ENCODE measurements at regions not wholly inside any gene's neighbourhood (a gene's known extent, or its start where the extent isn't known, plus 50 kb on each side); places are given as distances from the start of the nearest gene placed in this dataset.

- no peak overlapping the region for H3K4me3 Mint-ChIP-seq
- DNase-seq (no peak), ATAC-seq (replicated peaks in 1 of 4) (no peak)
- no peak overlapping the region for H3K27ac ChIP-seq (ENCODE audit: low read length)
- H3K36me3 Mint-ChIP-seq, result no peaks in the 10 kb centered on the region
- no peaks in the 10 kb centered on the region for H3K36me3 ChIP-seq (ENCODE audit: control insufficient read depth in 2 of 2, extremely low read depth in 1 of 2, insufficient read depth in 1 of 2, low read length in 1 of 2)
- H3K4me3 ChIP-seq (ENCODE audit: control insufficient read depth in 1 of 2, extremely low read depth in 1 of 2, low read length in 1 of 2), result no peak overlapping the region
- peaks cover 0 to 8% of the 10 kb centered on the region in 2 experiments for H3K27me3 ChIP-seq (replicated peaks in 1 of 2; ENCODE audit: control insufficient read depth in 2 of 2, extremely low read depth in 1 of 2, insufficient read depth in 2 of 2, low read length in 1 of 2)
- no peaks in the 10 kb centered on the region for H3K9me3 ChIP-seq
- 87% methylated on average over 7 of the region's 9 CpGs for WGBS (ENCODE audit: insufficient coverage)
- no peaks in the 10 kb centered on the region for H3K27me3 Mint-ChIP-seq
- H3K9me3 Mint-ChIP-seq, result peaks cover 0 to 4% (median 3%) of the 10 kb centered on the region in 3 donors
- H3K27ac Mint-ChIP-seq, result no peak overlapping the region
- POLR2A ChIA-PET, result no interaction called here
- no peaks in the 10 kb centered on the region for H3K4me1 Mint-ChIP-seq
- H3K4me1 ChIP-seq (ENCODE audit: control insufficient read depth in 1 of 2, extremely low read depth in 1 of 2, insufficient read depth in 2 of 2, low read length in 2 of 2), result no peaks in the 10 kb centered on the region
- CTCF ChIA-PET, result no interaction called here
Measured at GRCh38 chr22:47543447-47543846, 781.0 kb downstream of the TBC1D22A start.

DNA sequence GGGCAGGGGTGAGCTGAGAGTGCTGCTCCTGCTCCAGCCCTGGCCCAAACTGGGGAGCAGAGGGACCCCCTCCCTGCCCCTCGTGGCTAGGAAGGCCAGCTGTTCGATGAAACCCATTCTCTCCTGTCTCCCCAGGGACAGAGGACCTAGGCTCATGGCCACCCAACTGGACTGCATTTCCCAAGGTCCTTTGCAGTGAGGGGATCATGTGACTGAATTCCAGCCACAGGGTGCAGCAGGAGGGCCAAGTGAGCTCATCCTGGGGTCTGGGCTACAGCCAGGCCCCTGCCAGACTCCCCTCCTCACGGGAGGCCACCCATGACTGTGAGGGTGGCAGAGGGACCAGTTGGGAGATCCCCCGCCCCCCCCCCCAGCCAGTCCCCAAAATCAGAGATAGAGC, 777.6 kb downstream of the TBC1D22A start:
- Mint-ChIP-seq H3K4me1 (no peaks in the 10 kb centered on the region), H3K27ac (no peak overlapping the region), H3K27me3 (peaks cover 0 to 11% of the 10 kb centered on the region in 2 donors), H3K9me3 (peaks cover 3 to 12% (median 6%) of the 10 kb centered on the region in 3 donors), H3K36me3 (no peaks in the 10 kb centered on the region), H3K4me3 (no peak overlapping the region)
- Histone ChIP-seq H3K36me3 (ENCODE audit: control insufficient read depth in 2 of 2, extremely low read depth in 1 of 2, insufficient read depth in 1 of 2, low read length in 1 of 2) (no peaks in the 10 kb centered on the region), H3K9me3 (no peaks in the 10 kb centered on the region), H3K27me3 (replicated peaks in 1 of 2; ENCODE audit: control insufficient read depth in 2 of 2, extremely low read depth in 1 of 2, insufficient read depth in 2 of 2, low read length in 1 of 2) (peaks cover 0 to 4% of the 10 kb centered on the region in 2 experiments), H3K4me1 (ENCODE audit: control insufficient read depth in 1 of 2, extremely low read depth in 1 of 2, insufficient read depth in 2 of 2, low read length in 2 of 2) (no peaks in the 10 kb centered on the region), H3K4me3 (ENCODE audit: control insufficient read depth in 1 of 2, extremely low read depth in 1 of 2, low read length in 1 of 2) (no peak overlapping the region), H3K27ac (ENCODE audit: low read length) (no peak overlapping the region)
- ChIA-PET POLR2A (no interaction called here), CTCF (no interaction called here)
- ATAC-seq (replicated peaks in 1 of 4), result no peak
- 60% methylated on average over 2 of the region's 4 CpGs for WGBS (ENCODE audit: insufficient coverage)
- DNase-seq, result no peak

DNA sequence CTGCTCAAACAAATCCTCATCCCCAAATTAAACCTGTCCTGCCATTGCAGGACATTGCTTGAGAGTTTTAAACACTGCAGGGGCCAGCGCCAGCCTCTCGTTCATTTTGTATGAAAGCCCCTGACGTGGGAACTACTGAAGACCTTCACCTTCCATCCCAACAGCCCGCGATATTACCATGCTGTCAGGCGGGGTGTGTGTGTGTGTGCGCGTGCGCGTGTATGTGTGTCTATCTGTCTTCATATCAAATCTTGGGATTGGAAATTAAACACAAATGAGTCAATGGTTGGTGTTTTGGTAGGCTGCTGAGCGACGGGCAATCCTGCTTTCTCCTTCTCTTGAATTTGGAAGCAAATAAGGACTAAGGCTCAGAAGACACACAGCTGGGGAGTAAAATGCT, 776.9 kb downstream of the TBC1D22A start:
- no peak overlapping the region for H3K4me3 Mint-ChIP-seq
- no peaks in the 10 kb centered on the region for H3K4me1 ChIP-seq (ENCODE audit: control insufficient read depth in 1 of 2, extremely low read depth in 1 of 2, insufficient read depth in 2 of 2, low read length in 2 of 2)
- H3K27me3 Mint-ChIP-seq, result peaks cover 0 to 11% of the 10 kb centered on the region in 2 donors
- peaks cover 0 to 4% of the 10 kb centered on the region in 2 experiments for H3K27me3 ChIP-seq (replicated peaks in 1 of 2; ENCODE audit: control insufficient read depth in 2 of 2, extremely low read depth in 1 of 2, insufficient read depth in 2 of 2, low read length in 1 of 2)
- H3K9me3 Mint-ChIP-seq, result peaks cover 3 to 9% (median 6%) of the 10 kb centered on the region in 3 donors
- H3K27ac Mint-ChIP-seq, result no peak overlapping the region
- CTCF ChIA-PET, result no interaction called here
- POLR2A ChIA-PET, result no interaction called here
- H3K36me3 ChIP-seq (ENCODE audit: control insufficient read depth in 2 of 2, extremely low read depth in 1 of 2, insufficient read depth in 1 of 2, low read length in 1 of 2), result no peaks in the 10 kb centered on the region
- no peaks in the 10 kb centered on the region for H3K4me1 Mint-ChIP-seq
- H3K27ac ChIP-seq (ENCODE audit: low read length), result no peak overlapping the region
- WGBS (ENCODE audit: insufficient coverage), result 90% methylated on average over 6 of the region's 12 CpGs
- H3K9me3 ChIP-seq, result no peaks in the 10 kb centered on the region
- DNase-seq (no peak), ATAC-seq (replicated peaks in 1 of 4) (no peak)
- no peak overlapping the region for H3K4me3 ChIP-seq (ENCODE audit: control insufficient read depth in 1 of 2, extremely low read depth in 1 of 2, low read length in 1 of 2)
- H3K36me3 Mint-ChIP-seq, result no peaks in the 10 kb centered on the region

GRCh38 chr22:47535681-47536080, 773.2 kb downstream of the TBC1D22A start:
- ChIA-PET CTCF (no interaction called here), POLR2A (no interaction called here)
- H3K27me3 Mint-ChIP-seq, result peaks cover 0 to 11% of the 10 kb centered on the region in 2 donors
- no peaks in the 10 kb centered on the region for H3K36me3 ChIP-seq (ENCODE audit: control insufficient read depth in 2 of 2, extremely low read depth in 1 of 2, insufficient read depth in 1 of 2, low read length in 1 of 2)
- H3K9me3 ChIP-seq, result no peaks in the 10 kb centered on the region
- H3K27me3 ChIP-seq (replicated peaks in 1 of 2; ENCODE audit: control insufficient read depth in 2 of 2, extremely low read depth in 1 of 2, insufficient read depth in 2 of 2, low read length in 1 of 2), result peaks cover 0 to 6% of the 10 kb centered on the region in 2 experiments
- 86% methylated on average over 11 of the region's 13 CpGs for WGBS (ENCODE audit: insufficient coverage)
- H3K4me3 Mint-ChIP-seq, result no peak overlapping the region
- H3K4me1 ChIP-seq (ENCODE audit: control insufficient read depth in 1 of 2, extremely low read depth in 1 of 2, insufficient read depth in 2 of 2, low read length in 2 of 2), result no peaks in the 10 kb centered on the region
- no peak overlapping the region for H3K27ac ChIP-seq (ENCODE audit: low read length)
- ATAC-seq (replicated peaks in 1 of 4) (no peak), DNase-seq (no peak)
- no peaks in the 10 kb centered on the region for H3K36me3 Mint-ChIP-seq
- no peaks in the 10 kb centered on the region for H3K4me1 Mint-ChIP-seq
- peaks cover 0 to 7% (median 6%) of the 10 kb centered on the region in 3 donors for H3K9me3 Mint-ChIP-seq
- no peak overlapping the region for H3K27ac Mint-ChIP-seq
- H3K4me3 ChIP-seq (ENCODE audit: control insufficient read depth in 1 of 2, extremely low read depth in 1 of 2, low read length in 1 of 2), result no peak overlapping the region

DNA sequence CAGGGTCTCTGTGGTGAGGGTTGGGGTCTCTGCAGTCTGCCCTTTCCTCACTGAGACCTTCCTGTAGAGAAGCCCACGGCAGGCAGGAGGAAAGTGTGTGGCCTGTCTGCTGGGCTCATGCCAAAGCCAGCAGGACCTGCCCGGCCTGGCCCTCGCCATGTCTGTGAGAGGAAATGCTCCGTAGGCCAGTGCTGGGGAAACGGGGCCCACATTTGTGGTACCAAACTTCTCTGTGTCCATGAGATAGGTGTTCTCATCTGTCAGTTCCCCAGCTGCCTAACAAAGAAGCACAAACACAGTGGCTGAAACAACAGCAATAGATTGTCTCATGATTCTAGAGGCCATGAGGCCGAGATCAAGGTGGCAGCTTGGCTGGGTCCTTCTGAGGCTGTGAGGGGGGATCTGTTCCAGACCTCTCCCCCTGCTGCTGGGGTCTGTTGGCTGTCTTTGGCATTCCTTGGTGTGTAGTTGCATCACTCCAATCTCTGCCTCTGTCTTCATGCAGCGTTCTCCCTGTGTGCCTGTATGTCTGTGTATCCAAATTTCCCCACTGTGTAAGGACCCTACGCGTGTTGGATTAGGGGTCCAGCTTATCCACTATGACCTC, 772.5 kb downstream of the TBC1D22A start:
- Mint-ChIP-seq H3K27me3 (peaks cover 0 to 11% of the 10 kb centered on the region in 2 donors), H3K4me3 (no peak overlapping the region), H3K9me3 (peaks cover 0 to 7% (median 6%) of the 10 kb centered on the region in 3 donors), H3K27ac (no peak overlapping the region), H3K36me3 (no peaks in the 10 kb centered on the region), H3K4me1 (no peaks in the 10 kb centered on the region)
- H3K9me3 ChIP-seq, result no peaks in the 10 kb centered on the region
- no peak overlapping the region for H3K27ac ChIP-seq (ENCODE audit: low read length)
- peaks cover 0 to 6% of the 10 kb centered on the region in 2 experiments for H3K27me3 ChIP-seq (replicated peaks in 1 of 2; ENCODE audit: control insufficient read depth in 2 of 2, extremely low read depth in 1 of 2, insufficient read depth in 2 of 2, low read length in 1 of 2)
- H3K4me1 ChIP-seq (ENCODE audit: control insufficient read depth in 1 of 2, extremely low read depth in 1 of 2, insufficient read depth in 2 of 2, low read length in 2 of 2), result no peaks in the 10 kb centered on the region
- H3K4me3 ChIP-seq (ENCODE audit: control insufficient read depth in 1 of 2, extremely low read depth in 1 of 2, low read length in 1 of 2), result no peak overlapping the region
- H3K36me3 ChIP-seq (ENCODE audit: control insufficient read depth in 2 of 2, extremely low read depth in 1 of 2, insufficient read depth in 1 of 2, low read length in 1 of 2), result no peaks in the 10 kb centered on the region
- WGBS (ENCODE audit: insufficient coverage), result 80% methylated on average over 9 of the region's 9 CpGs
- no peak for ATAC-seq (replicated peaks in 1 of 4)
- ChIA-PET CTCF (no interaction called here), POLR2A (no interaction called here)
- DNase-seq, result no peak

GRCh38 chr22:47533961-47534803, 771.7 kb downstream of the TBC1D22A start:
- POLR2A ChIA-PET, result no interaction called here

More at GRCh38 chr22:47533961-47534803, 771.7 kb downstream of the TBC1D22A start:
- peaks cover 0 to 7% (median 6%) of the 10 kb centered on the region in 3 donors for H3K9me3 Mint-ChIP-seq
- H3K27ac ChIP-seq (ENCODE audit: low read length), result no peak overlapping the region
- CTCF ChIA-PET, result no interaction called here
- 82% methylated on average over 7 of the region's 11 CpGs for WGBS (ENCODE audit: insufficient coverage)
- H3K27me3 Mint-ChIP-seq, result peaks cover 0 to 11% of the 10 kb centered on the region in 2 donors
- no peaks in the 10 kb centered on the region for H3K36me3 ChIP-seq (ENCODE audit: control insufficient read depth in 2 of 2, extremely low read depth in 1 of 2, insufficient read depth in 1 of 2, low read length in 1 of 2)
- H3K4me3 ChIP-seq (ENCODE audit: control insufficient read depth in 1 of 2, extremely low read depth in 1 of 2, low read length in 1 of 2), result no peak overlapping the region
- no peak for DNase-seq
- ATAC-seq (replicated peaks in 1 of 4), result no peak
- H3K4me3 Mint-ChIP-seq, result no peak overlapping the region
- no peaks in the 10 kb centered on the region for H3K9me3 ChIP-seq
- H3K27me3 ChIP-seq (replicated peaks in 1 of 2; ENCODE audit: control insufficient read depth in 2 of 2, extremely low read depth in 1 of 2, insufficient read depth in 2 of 2, low read length in 1 of 2), result peaks cover 0 to 2% of the 10 kb centered on the region in 2 experiments
- H3K4me1 ChIP-seq (ENCODE audit: control insufficient read depth in 1 of 2, extremely low read depth in 1 of 2, insufficient read depth in 2 of 2, low read length in 2 of 2), result no peaks in the 10 kb centered on the region
- H3K36me3 Mint-ChIP-seq, result no peaks in the 10 kb centered on the region
- H3K27ac Mint-ChIP-seq, result no peak overlapping the region
- no peaks in the 10 kb centered on the region for H3K4me1 Mint-ChIP-seq

Measured in T-cell (primary cell).